T follicular helper cell (primary cell): ENCODE measurements at regions not wholly inside any gene's neighbourhood (a gene's known extent, or its start where the extent isn't known, plus 50 kb on each side); places are given as distances from the start of the nearest gene placed in this dataset.

Experiments
- DNase-seq: peaks from one replicate; pipeline ENCODE4 v3.0.0-alpha.2; 2020; ENCODE audit warnings: low read depth

- no peak for DNase-seq
Observed at GRCh38 chr10:131651674-131652437, 249.0 kb upstream of the PPP2R2D start.

GRCh38 chr10:131652438-131653139 is 248.2 kb upstream of the PPP2R2D start:
- no peak for DNase-seq

- no peak for DNase-seq
Observed at GRCh38 chr10:131653140-131653539, 247.7 kb upstream of the PPP2R2D start.

- no peak for DNase-seq
Observed at GRCh38 chr10:131653554-131654470, 247.0 kb upstream of the PPP2R2D start.

- no peak for DNase-seq
Observed at GRCh38 chr10:131654471-131655087, 246.2 kb upstream of the PPP2R2D start.

GRCh38 chr10:131655101-131655849 is 245.5 kb upstream of the PPP2R2D start:
- DNase-seq = no peak

- no peak for DNase-seq
Observed at GRCh38 chr10:131656009-131656408, 244.8 kb upstream of the PPP2R2D start.

- no peak for DNase-seq
Observed at GRCh38 chr10:131656431-131656841, 244.4 kb upstream of the PPP2R2D start.

- no peak for DNase-seq
Observed at GRCh38 chr10:131657318-131657984, 243.4 kb upstream of the PPP2R2D start.

GRCh38 chr10:131657985-131658330 is 242.8 kb upstream of the PPP2R2D start:
- DNase-seq = no peak

- DNase-seq = no peak
Observed at GRCh38 chr10:131658476-131659110, 242.2 kb upstream of the PPP2R2D start.

GRCh38 chr10:131660427-131660826 is 240.4 kb upstream of the PPP2R2D start:
- DNase-seq = no peak

GRCh38 chr10:131662851-131663250 is 238.0 kb upstream of the PPP2R2D start:
- no peak for DNase-seq

- no peak for DNase-seq
Observed at GRCh38 chr10:131663351-131663750, 237.5 kb upstream of the PPP2R2D start.

- DNase-seq = no peak
Observed at GRCh38 chr10:131666091-131666490, 234.7 kb upstream of the PPP2R2D start.

- no peak for DNase-seq
Observed at GRCh38 chr10:131667047-131667446, 233.8 kb upstream of the PPP2R2D start.

GRCh38 chr10:131667561-131667960 is 233.2 kb upstream of the PPP2R2D start:
- DNase-seq = no peak

GRCh38 chr10:131668903-131669302 is 231.9 kb upstream of the PPP2R2D start:
- no peak for DNase-seq

GRCh38 chr10:131669838-131670237 is 231.0 kb upstream of the PPP2R2D start:
- DNase-seq = no peak

GRCh38 chr10:131670341-131670740 is 230.5 kb upstream of the PPP2R2D start:
- DNase-seq = no peak
